Adrenal gland (tissue), 9 donors: ENCODE measurements at regions not wholly inside any gene's neighbourhood (a gene's known extent, or its start where the extent isn't known, plus 50 kb on each side); places are given as distances from the start of the nearest gene placed in this dataset.

Source experiments
- DNase-seq, 7 donors: peaks; one replicate each; pipeline ENCODE4 v3.0.0-alpha.2; 2019 to 2020
- H3K27ac ChIP-seq, 5 donors: fragments of 200-600 bp; sonication (generic) in 4 of 5; 1 replicate in 3 of 5; 2 replicates in 2 of 5; pipeline versions ENCODE4 v1.5.1 to v1.8.0; 2016 to 2020; ENCODE audit warnings: mild to moderate bottlenecking in 1 of 5
- H3K27me3 ChIP-seq: fragments of 200-600 bp; 2 replicates; pipeline ENCODE4 v1.8.0; 2021
- H3K36me3 ChIP-seq, 2 donors: fragments of 200-600 bp; replicated peaks in 1 of 2; 1 replicate in 1 of 2; 2 replicates in 1 of 2; pipeline versions ENCODE4 v1.5.1 to v1.8.0; 2018 to 2022
- H3K4me1 ChIP-seq, 2 donors: fragments of 200-600 bp; replicated peaks in 1 of 2; 1 replicate in 1 of 2; 2 replicates in 1 of 2; pipeline versions ENCODE4 v1.5.1 to v1.8.0; 2018 to 2021
- H3K4me3 ChIP-seq, 4 donors: fragments of 200-600 bp; sonication (generic) in 3 of 4; one replicate each; pipeline ENCODE4 v1.5.1; 2016 to 2018
- H3K9me3 ChIP-seq, 3 donors: fragments of 200-600 bp; sonication (generic) in 1 of 3; replicated peaks in 1 of 3; 1 replicate in 2 of 3; 2 replicates in 1 of 3; pipeline versions ENCODE4 v1.5.1 to v1.8.0; 2016 to 2021
- POLR2A ChIP-seq, 2 donors: fragments of 450-650 bp; IDR thresholded peaks; one replicate each; pipeline ENCODE4 v1.6.1; 2017; ENCODE audit warnings: antibody characterized with exemption in 2 of 2, mild to moderate bottlenecking in 2 of 2, moderate library complexity in 1 of 2
- WGBS, 4 donors: extraction: QIAGEN DNeasy Blood & Tissue Kit in 2 of 4; methylation state at CpG; one replicate each; pipeline versions ENCODE4 v1.1.5 to v1.1.7; 2013 to 2017; 5-methylcytosine and 5-hydroxymethylcytosine counted together
- intact Hi-C, 2 donors: fragments of 100-400 bp; cut with DNase I; formaldehyde crosslinking; loops; one replicate each; pipeline versions ENCODE4 v1.14.1 to v1.15.0; 2022 to 2023
- TF ChIP-seq, protein P1 (sequence below), 6 experiments: fragments of 450-650 bp in 4 of 6; fragments of 200-600 bp in 2 of 6; sonication (generic) in 1 of 6; IDR thresholded peaks; 1 replicate in 5 of 6; 2 replicates in 1 of 6; pipeline versions ENCODE4 v1.5.1 to v1.8.0; 2016 to 2021; ENCODE audit warnings: antibody characterized with exemption in 6 of 6, mild to moderate bottlenecking in 2 of 6, moderate library complexity in 1 of 6
- donor health status: healthy with polysubstance abuse.
- donor health status: Bipolar disorder and iron deficiency.
- donor health status: DM: yes; HTN: yes; CAD: no.
- donor health status: DM: no; HTN: no; CAD: no.
- donor health status: DM: no; HTN: no; CAD: no.

DNA sequence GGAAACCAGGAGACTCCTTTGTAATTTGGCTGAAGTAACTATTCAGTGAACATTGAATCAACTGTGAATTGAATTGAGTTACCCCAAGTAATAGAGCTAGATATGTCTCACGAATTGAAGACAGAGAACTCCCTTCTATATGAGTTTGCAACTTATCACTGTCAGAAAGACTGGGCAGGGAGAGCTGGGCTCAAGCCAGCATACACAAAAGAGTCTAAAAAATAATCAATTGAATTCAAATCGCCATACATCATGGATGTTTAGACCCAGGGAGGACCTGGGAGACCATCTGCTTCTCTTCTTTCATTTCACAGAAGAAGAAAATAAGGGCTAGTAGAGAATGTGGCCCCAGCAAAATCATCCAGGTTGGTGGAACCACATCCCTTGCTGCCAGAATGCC is 503.1 kb upstream of the AUTS2 start:
- intact Hi-C loops: no loop called here
- Histone ChIP-seq H3K27me3 (no peaks in the 10 kb centered on the region), H3K36me3 (no peaks in the 10 kb centered on the region), H3K27ac (no peak overlapping the region), H3K4me3 (no peak overlapping the region), H3K9me3 (peaks cover 0 to 5% (median 0%) of the 10 kb centered on the region in 3 donors), H3K4me1 (no peaks in the 10 kb centered on the region)
- 58 to 71% (median 61%) methylated on average over 2 of the region's 2 CpGs for WGBS, 4 donors
- TF ChIP-seq, protein P1, sequence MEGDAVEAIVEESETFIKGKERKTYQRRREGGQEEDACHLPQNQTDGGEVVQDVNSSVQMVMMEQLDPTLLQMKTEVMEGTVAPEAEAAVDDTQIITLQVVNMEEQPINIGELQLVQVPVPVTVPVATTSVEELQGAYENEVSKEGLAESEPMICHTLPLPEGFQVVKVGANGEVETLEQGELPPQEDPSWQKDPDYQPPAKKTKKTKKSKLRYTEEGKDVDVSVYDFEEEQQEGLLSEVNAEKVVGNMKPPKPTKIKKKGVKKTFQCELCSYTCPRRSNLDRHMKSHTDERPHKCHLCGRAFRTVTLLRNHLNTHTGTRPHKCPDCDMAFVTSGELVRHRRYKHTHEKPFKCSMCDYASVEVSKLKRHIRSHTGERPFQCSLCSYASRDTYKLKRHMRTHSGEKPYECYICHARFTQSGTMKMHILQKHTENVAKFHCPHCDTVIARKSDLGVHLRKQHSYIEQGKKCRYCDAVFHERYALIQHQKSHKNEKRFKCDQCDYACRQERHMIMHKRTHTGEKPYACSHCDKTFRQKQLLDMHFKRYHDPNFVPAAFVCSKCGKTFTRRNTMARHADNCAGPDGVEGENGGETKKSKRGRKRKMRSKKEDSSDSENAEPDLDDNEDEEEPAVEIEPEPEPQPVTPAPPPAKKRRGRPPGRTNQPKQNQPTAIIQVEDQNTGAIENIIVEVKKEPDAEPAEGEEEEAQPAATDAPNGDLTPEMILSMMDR (IDR thresholded peaks at IDR 0.05): no peak
- no peak for TF ChIP-seq POLR2A (IDR thresholded peaks at IDR 0.05)
- no peak for DNase-seq

DNA sequence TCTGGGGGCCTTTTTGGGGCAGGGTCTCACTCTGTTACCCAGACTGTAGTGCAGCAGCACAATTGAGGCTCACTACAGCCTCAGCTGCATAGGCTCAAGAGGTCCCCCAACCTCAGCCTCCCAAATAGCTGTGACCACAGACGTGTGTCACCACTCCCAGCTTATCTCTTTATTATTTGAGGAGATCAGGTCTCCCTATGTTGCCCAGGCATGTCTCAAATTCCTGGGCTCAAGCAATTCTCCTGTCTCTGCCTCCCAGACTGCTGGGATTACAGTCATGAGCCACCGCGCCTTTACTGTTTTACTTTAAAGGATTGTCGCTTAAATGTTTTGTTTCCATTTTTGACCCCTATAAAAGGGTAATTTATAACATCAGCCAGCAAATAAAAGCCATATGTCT is 502.6 kb upstream of the AUTS2 start:
- intact Hi-C loops: no loop called here
- Histone ChIP-seq H3K4me1 (no peaks in the 10 kb centered on the region), H3K27me3 (no peaks in the 10 kb centered on the region), H3K27ac (no peak overlapping the region), H3K9me3 (peaks cover 0 to 5% (median 0%) of the 10 kb centered on the region in 3 donors), H3K36me3 (no peaks in the 10 kb centered on the region), H3K4me3 (no peak overlapping the region)
- no peak for DNase-seq
- no peak for TF ChIP-seq POLR2A (IDR thresholded peaks at IDR 0.05)
- TF ChIP-seq, protein P1 (IDR thresholded peaks at IDR 0.05): no peak
- 67 to 88% (median 82%) methylated on average over 4 of the region's 4 CpGs for WGBS, 4 donors

DNA sequence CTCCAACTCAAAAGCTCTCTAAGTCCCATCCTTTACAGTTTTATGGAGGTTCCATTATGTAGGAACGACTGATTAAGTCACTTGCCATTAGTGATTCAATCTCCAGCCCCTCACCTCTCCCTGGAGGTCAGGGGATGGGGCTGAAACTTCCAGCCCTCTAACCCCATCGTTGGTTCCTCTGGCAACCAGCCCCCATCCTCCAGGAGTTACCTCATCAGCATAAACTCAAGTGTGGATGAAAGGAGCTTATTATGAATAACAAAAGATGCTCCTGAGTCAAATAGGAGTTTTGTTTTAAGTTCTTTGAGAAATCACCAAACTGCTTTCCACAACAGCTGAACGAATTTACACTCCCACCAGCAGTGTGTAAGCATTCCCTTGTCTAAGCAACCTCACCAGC is 494.3 kb upstream of the AUTS2 start:
- TF ChIP-seq POLR2A (IDR thresholded peaks at IDR 0.05): no peak
- TF ChIP-seq, protein P1 (IDR thresholded peaks at IDR 0.05): no peak
- no peaks in the 10 kb centered on the region for H3K9me3 ChIP-seq
- H3K36me3 ChIP-seq: no peaks in the 10 kb centered on the region
- intact Hi-C loops: no loop called here
- DNase-seq: no peak
- WGBS, 4 donors: 42 to 55% (median 48%) methylated on average over 3 of the region's 3 CpGs
- H3K27me3 ChIP-seq: no peaks in the 10 kb centered on the region
- no peak overlapping the region for H3K4me3 ChIP-seq
- H3K4me1 ChIP-seq: no peaks in the 10 kb centered on the region
- H3K27ac ChIP-seq: no peak overlapping the region

DNA sequence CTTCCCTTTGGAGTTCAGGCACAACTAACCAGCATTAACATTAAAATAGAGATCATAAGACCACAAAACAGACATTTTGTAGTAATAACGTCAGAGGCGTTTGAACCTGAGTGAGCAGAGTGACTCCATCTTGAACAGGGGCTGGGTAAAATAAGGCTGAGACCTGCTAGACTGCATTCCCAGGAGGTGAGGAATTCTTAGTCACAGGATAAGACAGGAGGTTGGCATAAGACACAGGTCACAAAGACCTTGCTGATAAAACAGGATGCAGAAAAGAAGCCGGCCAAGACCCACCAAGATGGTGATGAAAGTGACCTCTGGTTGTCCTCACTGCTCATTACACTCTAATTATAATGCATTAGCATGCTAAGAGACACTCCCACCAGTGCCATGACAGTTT is 493.2 kb upstream of the AUTS2 start:
- DNase-seq: no peak
- Histone ChIP-seq H3K36me3 (no peaks in the 10 kb centered on the region), H3K4me1 (no peaks in the 10 kb centered on the region), H3K9me3 (no peaks in the 10 kb centered on the region), H3K27ac (no peak overlapping the region), H3K27me3 (no peaks in the 10 kb centered on the region), H3K4me3 (no peak overlapping the region)
- 64 to 74% (median 67%) methylated on average over 3 of the region's 3 CpGs for WGBS, 4 donors
- TF ChIP-seq, protein P1 (IDR thresholded peaks at IDR 0.05): no peak
- TF ChIP-seq POLR2A (IDR thresholded peaks at IDR 0.05): no peak
- intact Hi-C loops: no loop called here
